ENCODE measurements at regions not wholly inside any gene's neighbourhood (a gene's known extent, or its start where the extent isn't known, plus 50 kb on each side); places are given as distances from the start of the nearest gene placed in this dataset.
"Not testable (repeated sequence)": the region's sequence is repeated elsewhere in the genome, so short reads cannot be mapped to it uniquely, and the experiment has no call there.

DNA sequence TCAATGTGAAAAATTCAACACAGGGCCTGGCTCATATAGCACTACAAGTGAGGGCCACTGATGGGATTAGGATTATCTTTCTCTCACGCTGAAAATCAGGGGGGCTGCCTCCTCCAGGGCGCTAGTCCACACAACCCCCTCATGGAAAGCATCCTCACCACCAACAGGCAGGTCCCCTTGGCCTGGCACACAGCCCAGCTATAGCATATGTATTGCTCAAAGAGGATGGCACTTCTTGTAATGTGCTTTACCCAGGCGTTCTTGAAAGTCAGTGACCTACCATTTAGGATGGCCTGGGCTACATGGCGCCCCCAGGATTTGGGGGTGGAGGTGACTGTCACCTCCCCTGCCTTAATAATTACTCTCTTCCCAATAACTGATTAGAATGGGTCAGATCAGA lies 71.0 kb upstream of the LSM6 start:
- no peaks in the 10 kb centered on the region for H3K9me3 ChIP-seq (ENCODE audit: severe bottlenecking)
- H3K4me3 ChIP-seq (ENCODE audit: low read depth, low read length), result no peak overlapping the region
- TF ChIP-seq, protein P1, sequence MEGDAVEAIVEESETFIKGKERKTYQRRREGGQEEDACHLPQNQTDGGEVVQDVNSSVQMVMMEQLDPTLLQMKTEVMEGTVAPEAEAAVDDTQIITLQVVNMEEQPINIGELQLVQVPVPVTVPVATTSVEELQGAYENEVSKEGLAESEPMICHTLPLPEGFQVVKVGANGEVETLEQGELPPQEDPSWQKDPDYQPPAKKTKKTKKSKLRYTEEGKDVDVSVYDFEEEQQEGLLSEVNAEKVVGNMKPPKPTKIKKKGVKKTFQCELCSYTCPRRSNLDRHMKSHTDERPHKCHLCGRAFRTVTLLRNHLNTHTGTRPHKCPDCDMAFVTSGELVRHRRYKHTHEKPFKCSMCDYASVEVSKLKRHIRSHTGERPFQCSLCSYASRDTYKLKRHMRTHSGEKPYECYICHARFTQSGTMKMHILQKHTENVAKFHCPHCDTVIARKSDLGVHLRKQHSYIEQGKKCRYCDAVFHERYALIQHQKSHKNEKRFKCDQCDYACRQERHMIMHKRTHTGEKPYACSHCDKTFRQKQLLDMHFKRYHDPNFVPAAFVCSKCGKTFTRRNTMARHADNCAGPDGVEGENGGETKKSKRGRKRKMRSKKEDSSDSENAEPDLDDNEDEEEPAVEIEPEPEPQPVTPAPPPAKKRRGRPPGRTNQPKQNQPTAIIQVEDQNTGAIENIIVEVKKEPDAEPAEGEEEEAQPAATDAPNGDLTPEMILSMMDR (IDR thresholded peaks at IDR 0.05; ENCODE audit: low read depth, low read length), result no peak
- no peak for DNase-seq
- H3K27me3 ChIP-seq (ENCODE audit: insufficient read depth, low read depth, severe bottlenecking), result no peaks in the 10 kb centered on the region
- H3K36me3 ChIP-seq, result no peaks in the 10 kb centered on the region
- H3K27ac ChIP-seq, result no peak overlapping the region

DNA sequence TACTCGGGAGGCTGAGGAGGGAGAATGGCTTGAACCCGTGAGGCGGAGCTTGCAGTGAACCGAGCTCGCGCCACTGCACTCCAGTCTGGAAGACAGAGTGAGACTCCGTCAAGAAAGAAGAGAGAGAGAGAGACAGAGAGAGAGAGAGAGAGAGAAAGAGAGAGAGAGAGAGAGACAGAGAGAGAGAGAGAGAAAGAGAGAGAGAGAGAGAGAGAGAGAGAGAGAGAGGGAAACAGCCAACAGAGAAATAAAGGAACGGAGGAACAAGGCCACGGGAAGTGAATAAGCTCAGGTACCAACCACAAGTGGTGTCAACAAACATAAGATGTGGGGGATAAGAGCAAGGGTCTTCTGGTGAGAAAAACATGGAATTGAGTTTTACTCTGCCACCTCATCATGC lies 71.5 kb upstream of the LSM6 start:
- not testable (repeated sequence) for H3K9me3 ChIP-seq (ENCODE audit: severe bottlenecking); H3K4me3 ChIP-seq (ENCODE audit: low read depth, low read length); H3K36me3 ChIP-seq; DNase-seq; H3K27ac ChIP-seq; H3K27me3 ChIP-seq (ENCODE audit: insufficient read depth, low read depth, severe bottlenecking)

DNA sequence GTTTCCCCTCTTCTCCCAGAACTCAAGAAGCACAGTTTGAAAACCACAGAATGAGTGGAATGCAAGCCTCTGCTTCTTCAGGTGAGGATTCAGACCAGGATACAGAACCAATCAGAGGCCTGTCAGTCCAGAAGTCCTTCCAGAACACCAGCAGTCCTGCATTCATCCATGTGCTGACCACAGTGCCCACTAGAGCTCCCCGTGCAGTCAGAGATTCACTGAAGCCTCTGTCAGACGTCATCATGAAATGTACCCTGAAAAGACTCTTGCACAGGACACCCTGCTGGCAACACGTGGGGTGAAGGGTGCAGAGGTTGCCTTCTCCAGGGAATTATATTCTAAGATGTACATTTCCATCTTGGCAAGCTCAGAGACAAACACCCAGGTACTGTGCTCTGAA lies 75.9 kb upstream of the LSM6 start:
- TF ChIP-seq, protein P1 (IDR thresholded peaks at IDR 0.05; ENCODE audit: low read depth, low read length), result no peak
- no peaks in the 10 kb centered on the region for H3K36me3 ChIP-seq
- DNase-seq, result no peak
- no peaks in the 10 kb centered on the region for H3K9me3 ChIP-seq (ENCODE audit: severe bottlenecking)
- no peak overlapping the region for H3K4me3 ChIP-seq (ENCODE audit: low read depth, low read length)
- no peak overlapping the region for H3K27ac ChIP-seq
- H3K27me3 ChIP-seq (ENCODE audit: insufficient read depth, low read depth, severe bottlenecking), result no peaks in the 10 kb centered on the region

DNA sequence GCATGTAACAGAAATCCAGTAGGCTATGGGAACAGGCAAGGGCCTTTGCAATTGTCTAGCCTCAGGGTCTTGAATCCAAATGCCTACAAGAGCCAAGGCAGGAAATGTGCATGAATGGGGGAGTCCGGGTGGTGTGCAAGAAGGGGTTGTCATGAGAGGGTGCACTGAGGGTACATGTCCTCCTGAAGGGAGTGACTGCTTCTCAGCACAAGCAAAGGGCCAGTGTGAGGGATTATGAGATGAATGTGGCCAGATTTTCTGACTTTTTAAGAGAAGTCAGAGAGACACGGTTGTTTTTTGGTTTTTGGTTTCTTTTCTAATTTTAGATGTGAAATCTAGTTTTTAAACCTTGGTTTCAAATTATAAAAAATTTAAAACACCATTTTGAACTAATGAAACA lies 76.5 kb upstream of the LSM6 start:
- TF ChIP-seq, protein P1 (IDR thresholded peaks at IDR 0.05; ENCODE audit: low read depth, low read length), result no peak
- H3K4me3 ChIP-seq (ENCODE audit: low read depth, low read length), result no peak overlapping the region
- H3K9me3 ChIP-seq (ENCODE audit: severe bottlenecking), result no peaks in the 10 kb centered on the region
- H3K36me3 ChIP-seq, result no peaks in the 10 kb centered on the region
- no peak for DNase-seq
- H3K27me3 ChIP-seq (ENCODE audit: insufficient read depth, low read depth, severe bottlenecking), result no peaks in the 10 kb centered on the region
- no peak overlapping the region for H3K27ac ChIP-seq

DNA sequence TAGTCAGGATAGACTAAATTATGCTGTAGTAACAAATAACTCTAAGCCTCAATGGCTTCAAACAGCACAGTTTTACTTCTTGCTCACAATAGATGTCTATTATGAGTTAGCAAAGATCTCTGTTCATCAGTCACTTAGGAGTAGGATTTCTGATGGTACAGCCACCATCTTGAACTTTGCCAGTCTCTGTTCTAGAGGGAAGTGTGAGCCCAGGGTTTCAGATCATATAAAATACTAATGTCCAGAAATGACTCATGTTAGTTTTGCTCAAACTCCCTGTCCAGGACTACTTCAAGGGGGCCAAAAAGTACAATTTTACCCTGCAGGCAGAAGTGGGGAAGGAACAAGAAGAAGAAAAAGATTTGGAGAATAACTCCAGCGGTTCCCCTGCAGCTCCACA lies 77.1 kb upstream of the LSM6 start:
- Histone ChIP-seq H3K27me3 (ENCODE audit: insufficient read depth, low read depth, severe bottlenecking) (no peaks in the 10 kb centered on the region), H3K36me3 (no peaks in the 10 kb centered on the region), H3K27ac (no peak overlapping the region), H3K9me3 (ENCODE audit: severe bottlenecking) (no peaks in the 10 kb centered on the region), H3K4me3 (ENCODE audit: low read depth, low read length) (no peak overlapping the region)
- TF ChIP-seq, protein P1 (IDR thresholded peaks at IDR 0.05; ENCODE audit: low read depth, low read length), result no peak
- DNase-seq, result no peak

DNA sequence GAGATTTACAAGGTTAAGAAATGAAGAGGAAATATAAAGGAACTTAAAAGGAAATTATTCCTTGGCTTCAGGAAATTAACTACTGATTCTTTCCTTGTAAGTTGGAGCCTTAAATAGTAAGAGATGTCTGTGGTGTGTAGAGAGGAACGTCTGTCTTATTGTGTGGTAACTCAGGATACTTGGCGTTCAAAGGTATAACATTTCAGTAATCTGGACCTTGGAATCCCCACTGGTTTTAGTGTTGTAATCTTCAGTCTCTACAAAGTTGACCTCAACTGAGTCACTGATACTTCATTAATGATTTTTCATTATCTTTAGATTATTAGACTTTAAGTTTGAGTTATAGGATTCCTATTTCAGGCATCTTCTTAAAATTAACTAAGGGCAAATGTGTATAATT lies 79.1 kb upstream of the LSM6 start:
- no peak overlapping the region for H3K27ac ChIP-seq
- no peaks in the 10 kb centered on the region for H3K36me3 ChIP-seq
- H3K9me3 ChIP-seq (ENCODE audit: severe bottlenecking), result no peaks in the 10 kb centered on the region
- no peak overlapping the region for H3K4me3 ChIP-seq (ENCODE audit: low read depth, low read length)
- DNase-seq, result no peak
- TF ChIP-seq, protein P1 (IDR thresholded peaks at IDR 0.05; ENCODE audit: low read depth, low read length), result no peak
- no peaks in the 10 kb centered on the region for H3K27me3 ChIP-seq (ENCODE audit: insufficient read depth, low read depth, severe bottlenecking)
